ENCODE measurements at regions not wholly inside any gene's neighbourhood (a gene's known extent, or its start where the extent isn't known, plus 50 kb on each side); places are given as distances from the start of the nearest gene placed in this dataset.

GRCh38 chr5:38745836-38746732 is 99.7 kb upstream of the OSMR start:
- TF ChIP-seq, protein P1, sequence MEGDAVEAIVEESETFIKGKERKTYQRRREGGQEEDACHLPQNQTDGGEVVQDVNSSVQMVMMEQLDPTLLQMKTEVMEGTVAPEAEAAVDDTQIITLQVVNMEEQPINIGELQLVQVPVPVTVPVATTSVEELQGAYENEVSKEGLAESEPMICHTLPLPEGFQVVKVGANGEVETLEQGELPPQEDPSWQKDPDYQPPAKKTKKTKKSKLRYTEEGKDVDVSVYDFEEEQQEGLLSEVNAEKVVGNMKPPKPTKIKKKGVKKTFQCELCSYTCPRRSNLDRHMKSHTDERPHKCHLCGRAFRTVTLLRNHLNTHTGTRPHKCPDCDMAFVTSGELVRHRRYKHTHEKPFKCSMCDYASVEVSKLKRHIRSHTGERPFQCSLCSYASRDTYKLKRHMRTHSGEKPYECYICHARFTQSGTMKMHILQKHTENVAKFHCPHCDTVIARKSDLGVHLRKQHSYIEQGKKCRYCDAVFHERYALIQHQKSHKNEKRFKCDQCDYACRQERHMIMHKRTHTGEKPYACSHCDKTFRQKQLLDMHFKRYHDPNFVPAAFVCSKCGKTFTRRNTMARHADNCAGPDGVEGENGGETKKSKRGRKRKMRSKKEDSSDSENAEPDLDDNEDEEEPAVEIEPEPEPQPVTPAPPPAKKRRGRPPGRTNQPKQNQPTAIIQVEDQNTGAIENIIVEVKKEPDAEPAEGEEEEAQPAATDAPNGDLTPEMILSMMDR (IDR thresholded peaks at IDR 0.05; ENCODE audit: low read depth, low read length), result no peak
- TF ChIP-seq MYC (IDR thresholded peaks at IDR 0.05; ENCODE audit: low read depth, low read length) (no peak), POLR2A (IDR thresholded peaks at IDR 0.05; ENCODE audit: extremely low read depth, insufficient read length) (no peak)

All from NB4 (cell line).